ENCODE measurements at regions not wholly inside any gene's neighbourhood (a gene's known extent, or its start where the extent isn't known, plus 50 kb on each side); places are given as distances from the start of the nearest gene placed in this dataset.

DNA sequence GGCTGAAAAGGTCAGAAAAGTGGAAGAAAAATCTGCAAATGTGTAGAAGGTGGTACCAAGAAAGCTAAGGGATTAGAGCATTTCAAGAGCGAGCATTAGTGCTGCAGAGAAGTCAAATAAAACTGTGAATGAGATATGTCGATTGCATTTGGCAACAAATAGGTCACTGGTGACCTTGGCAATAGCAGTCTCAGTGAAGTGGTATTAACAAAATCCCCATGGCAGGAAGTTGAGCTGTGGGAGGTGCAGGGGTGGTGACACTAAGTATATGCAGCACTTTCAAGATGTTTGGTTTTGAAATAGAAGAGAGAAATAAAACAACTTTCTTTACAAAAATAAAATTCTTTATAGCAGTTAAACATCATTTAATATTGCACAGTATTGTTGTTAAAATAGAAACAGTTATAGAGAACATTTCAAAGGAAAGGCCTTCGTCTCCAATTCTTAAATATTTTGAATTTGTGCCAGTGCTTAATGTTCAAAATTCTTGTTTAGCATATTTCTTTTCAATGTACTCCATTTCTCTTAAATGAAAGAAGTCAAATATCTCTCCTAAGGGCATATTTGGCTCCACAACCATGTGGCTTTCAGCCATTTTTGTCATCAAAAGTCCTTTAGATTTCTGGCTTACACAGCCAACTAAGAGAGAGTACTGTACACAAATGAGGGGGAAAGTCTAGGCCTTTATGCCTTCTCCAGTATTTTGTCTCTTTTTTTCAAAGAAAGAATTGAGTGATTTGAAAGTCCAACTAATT lies 443.0 kb upstream of the MMADHC start:
- Mint-ChIP-seq H3K27ac (ENCODE audit: unreplicated experiment) (no peak overlapping the region), H3K9me3 (ENCODE audit: unreplicated experiment) (no peaks in the 10 kb centered on the region), H3K27me3 (ENCODE audit: unreplicated experiment) (no peaks in the 10 kb centered on the region), H3K36me3 (ENCODE audit: low read depth, unreplicated experiment) (no peaks in the 10 kb centered on the region), H3K4me1 (ENCODE audit: unreplicated experiment) (peaks cover 7% of the 10 kb centered on the region), H3K4me3 (ENCODE audit: unreplicated experiment) (no peak overlapping the region)
- DNase-seq (ENCODE audit: low spot score): no peak
- TF ChIP-seq, protein P1, sequence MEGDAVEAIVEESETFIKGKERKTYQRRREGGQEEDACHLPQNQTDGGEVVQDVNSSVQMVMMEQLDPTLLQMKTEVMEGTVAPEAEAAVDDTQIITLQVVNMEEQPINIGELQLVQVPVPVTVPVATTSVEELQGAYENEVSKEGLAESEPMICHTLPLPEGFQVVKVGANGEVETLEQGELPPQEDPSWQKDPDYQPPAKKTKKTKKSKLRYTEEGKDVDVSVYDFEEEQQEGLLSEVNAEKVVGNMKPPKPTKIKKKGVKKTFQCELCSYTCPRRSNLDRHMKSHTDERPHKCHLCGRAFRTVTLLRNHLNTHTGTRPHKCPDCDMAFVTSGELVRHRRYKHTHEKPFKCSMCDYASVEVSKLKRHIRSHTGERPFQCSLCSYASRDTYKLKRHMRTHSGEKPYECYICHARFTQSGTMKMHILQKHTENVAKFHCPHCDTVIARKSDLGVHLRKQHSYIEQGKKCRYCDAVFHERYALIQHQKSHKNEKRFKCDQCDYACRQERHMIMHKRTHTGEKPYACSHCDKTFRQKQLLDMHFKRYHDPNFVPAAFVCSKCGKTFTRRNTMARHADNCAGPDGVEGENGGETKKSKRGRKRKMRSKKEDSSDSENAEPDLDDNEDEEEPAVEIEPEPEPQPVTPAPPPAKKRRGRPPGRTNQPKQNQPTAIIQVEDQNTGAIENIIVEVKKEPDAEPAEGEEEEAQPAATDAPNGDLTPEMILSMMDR (IDR thresholded peaks at IDR 0.05; ENCODE audit: unreplicated experiment): no peak

DNA sequence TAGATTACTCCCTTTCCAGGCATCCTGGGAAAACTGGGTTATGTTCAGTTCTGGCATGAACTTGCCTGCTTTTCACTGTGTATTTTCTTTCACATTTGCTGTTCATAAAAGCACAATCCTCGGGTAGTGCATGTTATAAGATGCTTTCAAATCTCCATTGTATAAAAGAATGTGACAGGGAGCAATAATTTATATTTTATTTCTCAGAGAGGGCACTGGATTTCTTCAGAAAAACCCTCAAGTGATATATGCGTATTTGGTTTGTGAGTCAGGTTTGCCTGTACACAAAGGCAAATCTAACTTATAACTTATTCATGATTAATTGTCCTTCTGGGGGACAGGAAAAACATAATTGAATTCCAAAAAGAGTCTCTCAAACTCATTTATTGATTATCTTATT lies 440.7 kb upstream of the MMADHC start:
- TF ChIP-seq, protein P1 (IDR thresholded peaks at IDR 0.05; ENCODE audit: unreplicated experiment): no peak

DNA sequence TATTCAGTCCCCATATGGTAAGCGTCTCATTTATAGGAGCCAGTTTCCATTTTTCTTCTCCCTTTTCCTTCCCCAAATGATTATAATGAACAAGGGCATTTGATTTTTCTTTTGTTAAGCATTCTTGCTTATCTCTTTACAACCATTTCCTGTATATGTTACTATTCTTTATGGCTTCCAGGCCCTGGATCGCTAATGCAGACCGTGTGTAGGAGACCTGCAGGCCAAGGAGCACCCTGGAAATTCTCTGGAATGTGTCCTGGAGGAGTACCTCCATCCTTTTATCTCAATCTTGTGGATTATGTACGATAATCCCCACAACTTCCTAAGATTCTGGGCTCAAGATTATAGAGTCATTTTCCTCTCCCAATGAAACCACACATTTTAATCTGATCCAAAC lies 439.6 kb upstream of the MMADHC start:
- peaks cover 7% of the 10 kb centered on the region for H3K4me1 Mint-ChIP-seq (ENCODE audit: unreplicated experiment)
- H3K36me3 Mint-ChIP-seq (ENCODE audit: low read depth, unreplicated experiment): no peaks in the 10 kb centered on the region
- no peak overlapping the region for H3K4me3 Mint-ChIP-seq (ENCODE audit: unreplicated experiment)
- TF ChIP-seq, protein P1 (IDR thresholded peaks at IDR 0.05; ENCODE audit: unreplicated experiment): no peak
- H3K27me3 Mint-ChIP-seq (ENCODE audit: unreplicated experiment): no peaks in the 10 kb centered on the region
- no peaks in the 10 kb centered on the region for H3K9me3 Mint-ChIP-seq (ENCODE audit: unreplicated experiment)
- DNase-seq (ENCODE audit: low spot score): no peak
- H3K27ac Mint-ChIP-seq (ENCODE audit: unreplicated experiment): no peak overlapping the region

More for the DNA sequence above, 440.7 kb upstream of the MMADHC start:
- no peak overlapping the region for H3K4me3 Mint-ChIP-seq (ENCODE audit: unreplicated experiment)
- H3K36me3 Mint-ChIP-seq (ENCODE audit: low read depth, unreplicated experiment): no peaks in the 10 kb centered on the region
- H3K27me3 Mint-ChIP-seq (ENCODE audit: unreplicated experiment): no peaks in the 10 kb centered on the region
- DNase-seq (ENCODE audit: low spot score): no peak
- H3K4me1 Mint-ChIP-seq (ENCODE audit: unreplicated experiment): peaks cover 7% of the 10 kb centered on the region
- H3K27ac Mint-ChIP-seq (ENCODE audit: unreplicated experiment): no peak overlapping the region
- no peaks in the 10 kb centered on the region for H3K9me3 Mint-ChIP-seq (ENCODE audit: unreplicated experiment)

DNA sequence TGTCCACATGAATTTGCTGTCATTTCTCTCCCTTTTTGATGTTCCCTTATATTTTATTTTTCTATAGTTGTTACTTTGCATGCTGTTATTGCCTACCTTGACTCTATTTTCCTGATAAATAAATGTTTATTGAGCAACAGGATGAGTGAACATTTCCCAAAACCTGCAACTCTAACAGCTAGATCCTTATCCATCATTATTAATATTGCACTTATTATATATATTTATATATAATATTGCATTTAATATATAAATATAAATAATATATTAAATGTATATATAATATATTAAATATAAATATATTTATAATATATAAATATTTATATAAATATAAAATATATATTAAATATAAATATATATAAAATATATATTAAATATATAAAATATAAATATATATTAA lies 436.1 kb upstream of the MMADHC start:
- DNase-seq (ENCODE audit: low spot score): no peak
- Mint-ChIP-seq H3K27me3 (ENCODE audit: unreplicated experiment) (no peaks in the 10 kb centered on the region), H3K4me3 (ENCODE audit: unreplicated experiment) (no peak overlapping the region), H3K4me1 (ENCODE audit: unreplicated experiment) (peaks cover 12% of the 10 kb centered on the region), H3K36me3 (ENCODE audit: low read depth, unreplicated experiment) (no peaks in the 10 kb centered on the region), H3K27ac (ENCODE audit: unreplicated experiment) (no peak overlapping the region), H3K9me3 (ENCODE audit: unreplicated experiment) (no peaks in the 10 kb centered on the region)
- TF ChIP-seq, protein P1 (IDR thresholded peaks at IDR 0.05; ENCODE audit: unreplicated experiment): no peak

DNA sequence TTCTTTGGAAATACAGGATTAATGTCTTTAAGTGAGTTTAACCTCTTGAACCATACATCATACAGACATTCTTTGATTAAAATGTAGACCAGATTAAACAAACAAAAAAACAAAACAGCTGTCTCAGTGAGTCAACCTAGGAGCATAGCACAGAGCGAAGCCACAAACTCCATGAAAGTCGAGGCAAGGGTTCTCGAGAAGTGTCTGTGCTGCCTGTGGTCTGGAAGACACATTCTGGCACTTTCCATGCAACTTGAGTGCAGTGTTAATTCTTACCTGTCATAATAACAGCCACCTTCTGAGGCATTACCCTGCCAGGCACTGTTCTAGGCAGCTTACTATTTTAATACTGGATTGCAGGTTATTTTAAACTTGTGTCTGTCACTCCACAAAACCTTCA lies 435.5 kb upstream of the MMADHC start:
- Mint-ChIP-seq H3K27ac (ENCODE audit: unreplicated experiment) (no peak overlapping the region), H3K36me3 (ENCODE audit: low read depth, unreplicated experiment) (no peaks in the 10 kb centered on the region), H3K9me3 (ENCODE audit: unreplicated experiment) (no peaks in the 10 kb centered on the region), H3K27me3 (ENCODE audit: unreplicated experiment) (no peaks in the 10 kb centered on the region), H3K4me3 (ENCODE audit: unreplicated experiment) (no peak overlapping the region), H3K4me1 (ENCODE audit: unreplicated experiment) (peaks cover 12% of the 10 kb centered on the region)
- TF ChIP-seq, protein P1 (IDR thresholded peaks at IDR 0.05; ENCODE audit: unreplicated experiment): no peak
- no peak for DNase-seq (ENCODE audit: low spot score)
